ENCODE measurements at regions not wholly inside any gene's neighbourhood (a gene's known extent, or its start where the extent isn't known, plus 50 kb on each side); places are given as distances from the start of the nearest gene placed in this dataset.

DNA sequence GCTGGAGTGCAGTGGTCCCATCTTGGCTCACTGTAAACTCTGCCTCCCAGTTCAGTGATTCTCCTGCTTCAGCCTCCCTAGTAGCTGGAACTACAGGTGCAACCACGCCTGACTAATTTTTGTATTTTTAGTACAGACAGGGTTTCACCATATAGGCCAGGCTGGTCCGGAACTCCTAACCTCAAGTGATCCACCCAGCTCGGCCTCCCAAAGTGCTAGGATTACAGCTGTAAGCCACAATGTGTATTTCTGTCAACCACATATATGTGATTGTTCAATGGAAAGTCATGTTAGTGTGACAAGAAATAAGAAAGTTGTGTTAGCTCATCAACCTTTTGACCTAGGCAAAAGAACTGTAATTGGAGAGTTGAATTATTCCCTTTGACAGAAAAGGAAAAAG lies 677.1 kb upstream of the CHD1 start:
- peak; percentile 3 for DNase-seq (ENCODE audit: insufficient read length, low spot score, missing footprints)
- Histone ChIP-seq H3K27me3 (ENCODE audit: insufficient read depth, low read length) (no peaks in the 10 kb centered on the region), H3K4me2 (ENCODE audit: insufficient read depth, low read length) (no peak overlapping the region)

GRCh38 chr5:99600952-99601351 lies 672.1 kb upstream of the CHD1 start:
- H3K4me1 ChIP-seq (ENCODE audit: insufficient read depth, low read length): no peaks in the 10 kb centered on the region
- no peaks in the 10 kb centered on the region for H3K36me3 ChIP-seq (ENCODE audit: insufficient read depth, low read length)
- TF ChIP-seq, protein P1, sequence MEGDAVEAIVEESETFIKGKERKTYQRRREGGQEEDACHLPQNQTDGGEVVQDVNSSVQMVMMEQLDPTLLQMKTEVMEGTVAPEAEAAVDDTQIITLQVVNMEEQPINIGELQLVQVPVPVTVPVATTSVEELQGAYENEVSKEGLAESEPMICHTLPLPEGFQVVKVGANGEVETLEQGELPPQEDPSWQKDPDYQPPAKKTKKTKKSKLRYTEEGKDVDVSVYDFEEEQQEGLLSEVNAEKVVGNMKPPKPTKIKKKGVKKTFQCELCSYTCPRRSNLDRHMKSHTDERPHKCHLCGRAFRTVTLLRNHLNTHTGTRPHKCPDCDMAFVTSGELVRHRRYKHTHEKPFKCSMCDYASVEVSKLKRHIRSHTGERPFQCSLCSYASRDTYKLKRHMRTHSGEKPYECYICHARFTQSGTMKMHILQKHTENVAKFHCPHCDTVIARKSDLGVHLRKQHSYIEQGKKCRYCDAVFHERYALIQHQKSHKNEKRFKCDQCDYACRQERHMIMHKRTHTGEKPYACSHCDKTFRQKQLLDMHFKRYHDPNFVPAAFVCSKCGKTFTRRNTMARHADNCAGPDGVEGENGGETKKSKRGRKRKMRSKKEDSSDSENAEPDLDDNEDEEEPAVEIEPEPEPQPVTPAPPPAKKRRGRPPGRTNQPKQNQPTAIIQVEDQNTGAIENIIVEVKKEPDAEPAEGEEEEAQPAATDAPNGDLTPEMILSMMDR (IDR thresholded peaks at IDR 0.05; ENCODE audit: extremely low read depth, low read depth, low read length): no peak
- H3K4me3 ChIP-seq (ENCODE audit: insufficient read depth, low read length): no peak overlapping the region
- no peak overlapping the region for H3K4me2 ChIP-seq (ENCODE audit: insufficient read depth, low read length)
- no peaks in the 10 kb centered on the region for H4K20me1 ChIP-seq (ENCODE audit: insufficient read depth, low read length)
- no peak for DNase-seq (ENCODE audit: insufficient read length, low spot score, missing footprints)
- H3K27me3 ChIP-seq (ENCODE audit: insufficient read depth, low read length): no peaks in the 10 kb centered on the region
- H3K27ac ChIP-seq (ENCODE audit: low read depth, low read length): no peak overlapping the region
- H3K9me3 ChIP-seq (ENCODE audit: low read depth, low read length): no peaks in the 10 kb centered on the region
- H3K79me2 ChIP-seq (ENCODE audit: insufficient read depth, low read length): no peaks in the 10 kb centered on the region
- no peak overlapping the region for H2AFZ ChIP-seq (ENCODE audit: low read length)

More for the DNA sequence above, 677.1 kb upstream of the CHD1 start:
- Histone ChIP-seq H3K36me3 (ENCODE audit: insufficient read depth, low read length) (no peaks in the 10 kb centered on the region), H2AFZ (ENCODE audit: low read length) (no peak overlapping the region), H3K4me1 (ENCODE audit: insufficient read depth, low read length) (no peaks in the 10 kb centered on the region), H3K79me2 (ENCODE audit: insufficient read depth, low read length) (no peaks in the 10 kb centered on the region), H3K4me3 (ENCODE audit: insufficient read depth, low read length) (no peak overlapping the region), H4K20me1 (ENCODE audit: insufficient read depth, low read length) (no peaks in the 10 kb centered on the region), H3K27ac (ENCODE audit: low read depth, low read length) (no peak overlapping the region), H3K9me3 (ENCODE audit: low read depth, low read length) (no peaks in the 10 kb centered on the region)
- TF ChIP-seq, protein P1 (IDR thresholded peaks at IDR 0.05; ENCODE audit: extremely low read depth, low read depth, low read length): no peak

DNA sequence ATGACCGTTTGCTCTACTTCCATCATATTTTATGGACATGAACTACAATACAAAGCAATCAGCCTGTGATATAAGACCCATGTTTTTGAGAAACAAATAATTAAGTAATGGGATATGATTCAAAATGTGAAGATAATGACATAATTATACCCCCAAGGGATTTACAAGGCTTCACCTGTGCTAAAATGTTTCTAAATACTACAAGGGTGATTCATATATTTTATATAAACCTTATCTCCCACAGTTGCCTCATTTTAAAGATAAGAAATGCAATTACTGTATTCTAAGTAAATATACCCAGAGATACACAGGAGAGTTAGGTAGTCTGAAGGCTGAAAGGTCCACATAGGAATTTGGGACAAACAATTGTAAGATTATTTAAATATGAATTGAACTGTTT lies 662.0 kb upstream of the CHD1 start:
- DNase-seq (ENCODE audit: insufficient read length, low spot score, missing footprints): no peak

DNA sequence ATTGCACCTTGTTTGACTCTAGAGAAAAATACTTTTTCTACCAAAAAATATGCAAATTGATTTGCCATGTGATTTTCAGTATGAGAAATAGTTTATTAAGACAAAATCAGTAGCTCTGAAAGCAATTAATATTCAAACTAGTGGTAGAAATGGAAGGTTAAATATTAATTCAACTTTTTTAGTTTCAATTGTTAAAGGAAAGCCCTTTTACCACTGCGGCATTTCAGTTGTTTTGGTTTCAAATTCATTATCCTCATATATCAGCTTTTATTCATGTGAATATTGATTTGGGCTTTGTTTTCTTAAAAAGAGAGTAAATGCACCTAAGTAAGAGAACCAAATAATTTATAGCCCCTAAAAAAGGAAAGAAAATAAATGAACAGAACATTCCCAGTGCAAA lies 660.6 kb upstream of the CHD1 start:
- TF ChIP-seq, protein P1 (IDR thresholded peaks at IDR 0.05; ENCODE audit: extremely low read depth, low read depth, low read length): no peak
- H3K36me3 ChIP-seq (ENCODE audit: insufficient read depth, low read length): no peaks in the 10 kb centered on the region

More for the DNA sequence above, 662.0 kb upstream of the CHD1 start:
- Histone ChIP-seq H2AFZ (ENCODE audit: low read length) (no peak overlapping the region), H3K27ac (ENCODE audit: low read depth, low read length) (no peak overlapping the region), H3K4me1 (ENCODE audit: insufficient read depth, low read length) (no peaks in the 10 kb centered on the region), H3K9me3 (ENCODE audit: low read depth, low read length) (no peaks in the 10 kb centered on the region), H3K36me3 (ENCODE audit: insufficient read depth, low read length) (no peaks in the 10 kb centered on the region), H3K27me3 (ENCODE audit: insufficient read depth, low read length) (no peaks in the 10 kb centered on the region), H3K79me2 (ENCODE audit: insufficient read depth, low read length) (no peaks in the 10 kb centered on the region), H3K4me3 (ENCODE audit: insufficient read depth, low read length) (no peak overlapping the region), H3K4me2 (ENCODE audit: insufficient read depth, low read length) (no peak overlapping the region), H4K20me1 (ENCODE audit: insufficient read depth, low read length) (no peaks in the 10 kb centered on the region)
- TF ChIP-seq, protein P1 (IDR thresholded peaks at IDR 0.05; ENCODE audit: extremely low read depth, low read depth, low read length): no peak

More for the DNA sequence above, 660.6 kb upstream of the CHD1 start:
- no peak for DNase-seq (ENCODE audit: insufficient read length, low spot score, missing footprints)
- no peaks in the 10 kb centered on the region for H3K4me1 ChIP-seq (ENCODE audit: insufficient read depth, low read length)
- H3K4me3 ChIP-seq (ENCODE audit: insufficient read depth, low read length): no peak overlapping the region
- H3K4me2 ChIP-seq (ENCODE audit: insufficient read depth, low read length): no peak overlapping the region
- H4K20me1 ChIP-seq (ENCODE audit: insufficient read depth, low read length): no peaks in the 10 kb centered on the region
- no peaks in the 10 kb centered on the region for H3K9me3 ChIP-seq (ENCODE audit: low read depth, low read length)
- no peaks in the 10 kb centered on the region for H3K79me2 ChIP-seq (ENCODE audit: insufficient read depth, low read length)
- no peak overlapping the region for H3K27ac ChIP-seq (ENCODE audit: low read depth, low read length)
- no peak overlapping the region for H2AFZ ChIP-seq (ENCODE audit: low read length)
- H3K27me3 ChIP-seq (ENCODE audit: insufficient read depth, low read length): no peaks in the 10 kb centered on the region
